Suprapubic skin (tissue), 4 donors: ENCODE measurements at regions not wholly inside any gene's neighbourhood (a gene's known extent, or its start where the extent isn't known, plus 50 kb on each side); places are given as distances from the start of the nearest gene placed in this dataset.

Experiments used
- DNase-seq, 2 donors: peaks; one replicate each; pipeline ENCODE4 v3.0.0-alpha.2; 2019; ENCODE audit warnings: low spot score in 2 of 2
- H3K27ac ChIP-seq: fragments of 200-600 bp; sonication (generic); one replicate; pipeline ENCODE4 v1.5.1; 2019
- H3K27me3 ChIP-seq: fragments of 200-600 bp; sonication (generic); one replicate; pipeline ENCODE4 v1.5.1; 2019
- H3K36me3 ChIP-seq: fragments of 200-600 bp; sonication (generic); one replicate; pipeline ENCODE4 v1.5.1; 2019
- H3K4me1 ChIP-seq: fragments of 200-600 bp; sonication (generic); one replicate; pipeline ENCODE4 v1.5.1; 2019
- H3K4me3 ChIP-seq: fragments of 200-600 bp; sonication (generic); one replicate; pipeline ENCODE4 v1.5.1; 2019; ENCODE audit warnings: mild to moderate bottlenecking
- H3K9me3 ChIP-seq: fragments of 200-600 bp; sonication (generic); one replicate; pipeline ENCODE4 v1.5.1; 2019
- EP300 ChIP-seq: sonication (generic); formaldehyde crosslinking; IDR thresholded peaks from one replicate; pipeline ENCODE4 v1.6.1; 2017; ENCODE audit warnings: antibody characterized with exemption
- POLR2A ChIP-seq, 2 donors: fragments of 450-650 bp; IDR thresholded peaks; one replicate each; pipeline ENCODE4 v1.6.1; 2017; ENCODE audit warnings: antibody characterized with exemption in 2 of 2, mild to moderate bottlenecking in 2 of 2, moderate library complexity in 2 of 2
- POLR2AphosphoS5 ChIP-seq, 3 donors: sonication (generic); formaldehyde crosslinking; IDR thresholded peaks; one replicate each; pipeline ENCODE4 v1.6.1; 2017; ENCODE audit warnings: antibody characterized with exemption in 3 of 3
- WGBS: methylation state at CpG from one replicate; pipeline ENCODE4 v1.1.5; 2018; 5-methylcytosine and 5-hydroxymethylcytosine counted together
- TF ChIP-seq, protein P1 (sequence below), 2 donors: fragments of 200-600 bp in 1 of 2; fragments of 450-650 bp in 1 of 2; sonication (generic) in 1 of 2; IDR thresholded peaks; one replicate each; pipeline ENCODE4 v1.5.1; 2016 to 2019; ENCODE audit warnings: antibody characterized with exemption in 2 of 2, mild to moderate bottlenecking in 1 of 2, moderate library complexity in 1 of 2

DNA sequence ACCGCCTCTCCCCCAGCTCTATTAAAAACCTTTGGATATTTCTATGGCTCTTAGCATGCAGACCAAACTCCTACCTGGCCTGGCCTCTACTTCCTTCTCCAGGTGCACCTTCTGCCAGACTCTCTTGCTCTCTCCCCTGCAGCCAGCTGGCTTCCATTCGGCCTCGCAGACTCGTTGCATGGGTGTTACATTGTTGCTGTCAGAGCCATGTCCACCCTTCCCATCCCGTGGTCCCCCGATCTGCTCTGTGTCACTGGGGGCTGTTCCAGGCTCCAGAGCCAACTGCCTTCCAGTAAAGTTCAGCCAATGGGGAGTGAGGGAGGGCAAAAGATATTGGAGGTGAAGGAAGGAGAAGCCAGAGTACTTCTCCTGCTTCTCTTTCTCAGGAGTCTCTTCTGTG, 112.5 kb upstream of the LGALSL start:
- Histone ChIP-seq H3K27ac (no peak overlapping the region), H3K9me3 (no peaks in the 10 kb centered on the region), H3K4me3 (no peak overlapping the region), H3K36me3 (no peaks in the 10 kb centered on the region), H3K27me3 (no peaks in the 10 kb centered on the region), H3K4me1 (no peaks in the 10 kb centered on the region)
- 89% methylated on average over 6 of the region's 6 CpGs for WGBS
- TF ChIP-seq, protein P1, sequence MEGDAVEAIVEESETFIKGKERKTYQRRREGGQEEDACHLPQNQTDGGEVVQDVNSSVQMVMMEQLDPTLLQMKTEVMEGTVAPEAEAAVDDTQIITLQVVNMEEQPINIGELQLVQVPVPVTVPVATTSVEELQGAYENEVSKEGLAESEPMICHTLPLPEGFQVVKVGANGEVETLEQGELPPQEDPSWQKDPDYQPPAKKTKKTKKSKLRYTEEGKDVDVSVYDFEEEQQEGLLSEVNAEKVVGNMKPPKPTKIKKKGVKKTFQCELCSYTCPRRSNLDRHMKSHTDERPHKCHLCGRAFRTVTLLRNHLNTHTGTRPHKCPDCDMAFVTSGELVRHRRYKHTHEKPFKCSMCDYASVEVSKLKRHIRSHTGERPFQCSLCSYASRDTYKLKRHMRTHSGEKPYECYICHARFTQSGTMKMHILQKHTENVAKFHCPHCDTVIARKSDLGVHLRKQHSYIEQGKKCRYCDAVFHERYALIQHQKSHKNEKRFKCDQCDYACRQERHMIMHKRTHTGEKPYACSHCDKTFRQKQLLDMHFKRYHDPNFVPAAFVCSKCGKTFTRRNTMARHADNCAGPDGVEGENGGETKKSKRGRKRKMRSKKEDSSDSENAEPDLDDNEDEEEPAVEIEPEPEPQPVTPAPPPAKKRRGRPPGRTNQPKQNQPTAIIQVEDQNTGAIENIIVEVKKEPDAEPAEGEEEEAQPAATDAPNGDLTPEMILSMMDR (IDR thresholded peaks at IDR 0.05), result no peak
- peak in 1 of 2 donors; percentile 43 for DNase-seq

DNA sequence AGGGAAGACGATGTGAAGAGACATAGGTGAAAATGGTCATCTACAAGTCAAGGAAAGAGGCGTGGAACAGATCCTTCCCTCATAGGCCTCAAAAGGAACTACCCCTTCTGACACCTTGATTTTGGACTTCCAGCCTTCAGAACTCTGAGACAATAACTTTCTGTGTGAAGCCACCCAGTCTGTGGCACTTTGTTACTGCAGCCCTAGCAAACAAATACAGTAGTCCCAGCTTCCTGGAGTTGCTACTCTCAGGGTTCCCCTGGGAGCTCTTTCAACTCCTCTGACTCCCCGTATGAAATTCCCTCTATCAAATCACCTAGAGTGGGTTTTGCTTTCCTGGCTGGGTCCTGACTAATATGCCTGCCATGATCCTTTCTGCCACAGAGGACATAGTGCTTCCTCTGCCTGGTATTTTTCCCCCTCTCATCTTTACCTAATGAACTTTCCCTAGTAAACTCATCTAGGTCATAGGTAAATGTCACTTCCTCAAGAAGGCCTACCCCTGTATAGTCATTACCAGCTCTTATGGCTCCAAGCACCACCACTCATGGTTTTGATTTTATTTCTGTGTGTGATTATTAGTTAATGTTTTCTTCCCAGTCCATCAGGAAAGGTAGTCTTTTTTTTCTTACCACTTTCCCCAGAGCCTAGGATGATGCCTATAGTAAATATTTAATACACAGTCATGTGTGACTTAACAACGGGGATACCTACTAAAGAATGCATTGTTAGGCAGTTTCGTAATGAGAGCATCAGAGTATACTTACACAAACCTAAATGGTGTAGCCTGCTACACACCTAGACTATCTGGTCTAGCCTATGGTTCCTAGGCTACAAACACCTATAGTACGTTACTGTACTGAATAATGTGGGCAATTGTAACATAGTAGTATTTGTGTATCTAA, 111.5 kb upstream of the LGALSL start:
- Histone ChIP-seq H3K27ac (no peak overlapping the region), H3K4me1 (no peaks in the 10 kb centered on the region), H3K36me3 (no peaks in the 10 kb centered on the region), H3K4me3 (no peak overlapping the region), H3K27me3 (no peaks in the 10 kb centered on the region), H3K9me3 (no peaks in the 10 kb centered on the region)
- DNase-seq, result no peak
- TF ChIP-seq EP300 (no peak), POLR2AphosphoS5 (IDR thresholded peaks at IDR 0.05) (no peak), POLR2A (IDR thresholded peaks at IDR 0.05) (no peak)
- TF ChIP-seq, protein P1 (IDR thresholded peaks at IDR 0.05), result no peak
- 80% methylated on average over 6 of the region's 6 CpGs for WGBS

DNA sequence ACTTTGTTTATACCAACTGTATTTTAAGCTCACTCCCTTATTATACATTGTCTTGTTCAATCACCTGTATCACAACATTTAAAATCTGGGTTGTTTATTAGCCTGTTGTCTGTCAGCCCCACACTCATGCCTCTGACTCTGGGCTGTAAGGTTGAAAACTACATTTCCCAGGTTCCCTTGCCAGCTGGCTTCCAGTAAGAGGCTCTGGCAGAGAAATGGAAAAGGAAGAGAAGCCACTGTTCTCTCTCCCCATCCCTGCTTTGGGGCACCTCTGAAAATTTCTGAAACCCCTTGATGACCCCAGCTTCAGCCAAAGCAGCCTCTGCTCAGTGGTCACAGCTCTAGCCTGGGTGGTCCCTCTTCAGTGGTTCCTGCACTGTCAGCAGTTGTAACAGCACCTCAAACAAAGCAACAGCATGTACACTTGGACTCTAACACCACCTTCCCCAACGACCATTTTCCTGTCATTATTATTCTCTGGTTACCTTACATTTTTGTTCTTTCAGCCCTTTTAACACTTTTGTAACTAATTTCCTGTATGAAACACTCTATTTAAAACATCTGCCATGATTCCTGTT, 108.9 kb upstream of the LGALSL start:
- no peaks in the 10 kb centered on the region for H3K36me3 ChIP-seq
- peak in 1 of 2 donors; percentile 21 for DNase-seq
- 0% methylated on average over 1 of the region's 1 CpG for WGBS
- no peaks in the 10 kb centered on the region for H3K4me1 ChIP-seq
- H3K4me3 ChIP-seq, result no peak overlapping the region
- no peak for TF ChIP-seq EP300
- TF ChIP-seq, protein P1 (IDR thresholded peaks at IDR 0.05), result no peak
- no peak for TF ChIP-seq POLR2A (IDR thresholded peaks at IDR 0.05)
- TF ChIP-seq POLR2AphosphoS5 (IDR thresholded peaks at IDR 0.05), result no peak
- no peaks in the 10 kb centered on the region for H3K27me3 ChIP-seq
- no peak overlapping the region for H3K27ac ChIP-seq
- H3K9me3 ChIP-seq, result no peaks in the 10 kb centered on the region

DNA sequence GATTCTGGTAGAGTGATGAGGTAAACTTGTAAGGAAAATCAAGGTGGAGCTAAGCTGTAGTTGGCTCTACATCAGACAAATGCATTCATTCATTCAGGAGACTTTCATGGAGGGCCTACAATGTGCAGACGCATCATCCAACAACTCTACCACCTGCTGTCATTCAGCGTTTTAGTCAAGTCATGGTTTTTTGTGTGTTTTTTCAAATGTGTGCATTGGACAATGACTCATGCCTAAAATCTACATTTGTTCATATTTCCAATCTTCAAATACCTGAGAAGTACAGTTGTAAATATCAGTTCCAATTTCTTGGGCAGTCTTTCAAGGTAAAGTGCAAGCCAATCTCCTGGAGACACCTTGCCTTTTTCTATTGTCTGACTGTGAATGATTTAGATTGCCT, 108.0 kb upstream of the LGALSL start:
- DNase-seq, result no peak
- TF ChIP-seq POLR2AphosphoS5 (IDR thresholded peaks at IDR 0.05), result no peak
- TF ChIP-seq, protein P1 (IDR thresholded peaks at IDR 0.05), result no peak
- TF ChIP-seq POLR2A (IDR thresholded peaks at IDR 0.05), result no peak
- TF ChIP-seq EP300, result no peak
- Histone ChIP-seq H3K4me3 (no peak overlapping the region), H3K27me3 (no peaks in the 10 kb centered on the region), H3K36me3 (no peaks in the 10 kb centered on the region), H3K27ac (no peak overlapping the region), H3K4me1 (no peaks in the 10 kb centered on the region), H3K9me3 (no peaks in the 10 kb centered on the region)
- WGBS, result 83% methylated on average over 2 of the region's 2 CpGs

DNA sequence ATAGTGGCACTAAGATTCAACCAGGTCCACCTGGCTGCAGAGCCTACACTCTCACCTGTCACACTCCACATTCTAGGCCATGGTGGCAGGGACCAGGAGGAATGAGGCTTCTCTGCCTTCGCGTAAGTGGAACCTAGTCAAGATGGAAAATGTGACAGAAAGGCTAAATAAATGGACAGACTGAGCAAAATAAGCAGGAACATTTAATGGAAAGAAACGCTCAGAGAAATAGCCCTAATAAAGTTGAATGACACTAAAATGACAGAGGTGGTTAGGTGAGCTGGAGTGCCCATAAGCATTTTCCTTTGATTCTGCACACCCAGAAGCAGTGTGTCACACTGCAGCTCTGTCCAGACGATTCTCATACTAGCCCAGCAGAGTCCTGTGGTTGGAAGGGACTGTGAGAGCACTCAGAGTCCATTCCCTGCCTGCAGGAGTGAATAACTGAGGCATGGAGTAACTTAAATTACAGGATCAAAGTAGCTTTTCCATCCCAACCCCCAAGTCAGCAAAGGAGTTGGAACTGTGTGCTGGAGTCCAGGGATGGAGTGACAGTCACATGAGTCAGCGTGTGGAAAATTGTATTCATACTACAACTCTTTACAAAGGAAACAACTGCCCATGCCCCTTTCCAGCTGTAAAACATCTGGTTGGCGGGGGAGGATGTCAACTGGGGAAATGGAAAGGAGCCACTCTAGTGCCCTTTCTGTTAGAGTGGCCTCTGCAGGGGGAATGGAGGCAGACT, 105.4 kb upstream of the LGALSL start:
- Histone ChIP-seq H3K4me1 (no peaks in the 10 kb centered on the region), H3K4me3 (no peak overlapping the region), H3K27me3 (no peaks in the 10 kb centered on the region), H3K36me3 (no peaks in the 10 kb centered on the region), H3K9me3 (no peaks in the 10 kb centered on the region), H3K27ac (no peak overlapping the region)
- peak in 1 of 2 donors; percentile 7 for DNase-seq
- 64% methylated on average over 6 of the region's 6 CpGs for WGBS
- TF ChIP-seq POLR2A (IDR thresholded peaks at IDR 0.05) (no peak), POLR2AphosphoS5 (IDR thresholded peaks at IDR 0.05) (no peak), EP300 (no peak)
- TF ChIP-seq, protein P1 (IDR thresholded peaks at IDR 0.05), result no peak
